Stomach (tissue), 4 donors: ENCODE measurements at regions not wholly inside any gene's neighbourhood (a gene's known extent, or its start where the extent isn't known, plus 50 kb on each side); places are given as distances from the start of the nearest gene placed in this dataset.
"Not testable (repeated sequence)": the region's sequence is repeated elsewhere in the genome, so short reads cannot be mapped to it uniquely, and the experiment has no call there.

Source experiments
- CTCF ChIP-seq, 7 experiments: fragments of 450-650 bp in 4 of 7; fragments of 200-600 bp in 3 of 7; sonication (generic) in 3 of 7; IDR thresholded peaks; one replicate each; pipeline ENCODE4 v1.5.1; 2016 to 2019; ENCODE audit warnings: antibody characterized with exemption in 7 of 7, control low read depth in 2 of 7, mild to moderate bottlenecking in 1 of 7
- EP300 ChIP-seq: sonication (generic); formaldehyde crosslinking; IDR thresholded peaks from one replicate; pipeline ENCODE4 v1.6.1; 2017; ENCODE audit warnings: antibody characterized with exemption
- POLR2A ChIP-seq, 4 donors: fragments of 450-650 bp; IDR thresholded peaks; one replicate each; pipeline ENCODE4 v1.6.1; 2016; ENCODE audit warnings: antibody characterized with exemption in 4 of 4, control low read depth in 2 of 4, mild to moderate bottlenecking in 1 of 4, moderate library complexity in 1 of 4
- POLR2AphosphoS5 ChIP-seq, 3 donors: sonication (generic); formaldehyde crosslinking; IDR thresholded peaks; one replicate each; pipeline ENCODE4 v1.6.1; 2016; ENCODE audit warnings: antibody characterized with exemption in 3 of 3

GRCh38 chr2:87495455-87495854 is 252.4 kb upstream of the PLGLB2 start:
- not testable (repeated sequence) for TF ChIP-seq POLR2AphosphoS5 (IDR thresholded peaks at IDR 0.05); CTCF (IDR thresholded peaks at IDR 0.05); EP300; POLR2A (IDR thresholded peaks at IDR 0.05)
